Prostate gland (tissue), 2 donors: ENCODE measurements at regions not wholly inside any gene's neighbourhood (a gene's known extent, or its start where the extent isn't known, plus 50 kb on each side); places are given as distances from the start of the nearest gene placed in this dataset.
"Not testable (repeated sequence)": the region's sequence is repeated elsewhere in the genome, so short reads cannot be mapped to it uniquely, and the experiment has no call there.

Experiments used
- DNase-seq: peaks from one replicate; pipeline ENCODE4 v3.0.0-alpha.2; 2019; ENCODE audit warnings: low spot score
- H3K27ac ChIP-seq, 2 donors: fragments of 200-600 bp; sonication (generic); 2 replicates each; pipeline ENCODE4 v1.5.1; 2017 to 2019
- H3K27me3 ChIP-seq: fragments of 200-600 bp; sonication (generic); replicated peaks from 2 replicates; pipeline ENCODE4 v1.5.1; 2019; ENCODE audit not compliant: insufficient read depth
- H3K36me3 ChIP-seq, 2 donors: fragments of 200-600 bp; sonication (generic); 1 replicate in 1 of 2; 2 replicates in 1 of 2; pipeline versions ENCODE4 v1.5.1 to v1.8.1; 2017 to 2019
- H3K4me1 ChIP-seq: fragments of 200-600 bp; sonication (generic); replicated peaks from 2 replicates; pipeline ENCODE4 v1.5.1; 2019
- H3K4me3 ChIP-seq, 2 donors: fragments of 200-600 bp; sonication (generic); 2 replicates each; pipeline ENCODE4 v1.5.1; 2017 to 2019
- H3K9me3 ChIP-seq: fragments of 200-600 bp; sonication (generic); 2 replicates; pipeline ENCODE4 v1.5.1; 2017
- POLR2A ChIP-seq: fragments of 450-650 bp; IDR thresholded peaks from one replicate; pipeline ENCODE4 v1.6.1; 2016; ENCODE audit warnings: antibody characterized with exemption, mild to moderate bottlenecking
- POLR2AphosphoS5 ChIP-seq: sonication (generic); formaldehyde crosslinking; IDR thresholded peaks from one replicate; pipeline ENCODE4 v1.6.1; 2017; ENCODE audit warnings: antibody characterized with exemption
- WGBS: methylation state at CpG from one replicate; pipeline ENCODE4 v1.1.5; 2018; 5-methylcytosine and 5-hydroxymethylcytosine counted together
- intact Hi-C: fragments of 100-400 bp; cut with DNase I; formaldehyde crosslinking; loops from one replicate; pipeline ENCODE4 v1.14.2; 2022
- TF ChIP-seq, protein P1 (sequence below), 4 experiments: fragments of 200-600 bp in 2 of 4; fragments of 450-650 bp in 2 of 4; sonication (generic) in 2 of 4; IDR thresholded peaks; 1 replicate in 3 of 4; 2 replicates in 1 of 4; pipeline ENCODE4 v1.5.1; 2016 to 2019; ENCODE audit warnings: antibody characterized with exemption in 4 of 4, mild to moderate bottlenecking in 2 of 4, moderate library complexity in 2 of 4

DNA sequence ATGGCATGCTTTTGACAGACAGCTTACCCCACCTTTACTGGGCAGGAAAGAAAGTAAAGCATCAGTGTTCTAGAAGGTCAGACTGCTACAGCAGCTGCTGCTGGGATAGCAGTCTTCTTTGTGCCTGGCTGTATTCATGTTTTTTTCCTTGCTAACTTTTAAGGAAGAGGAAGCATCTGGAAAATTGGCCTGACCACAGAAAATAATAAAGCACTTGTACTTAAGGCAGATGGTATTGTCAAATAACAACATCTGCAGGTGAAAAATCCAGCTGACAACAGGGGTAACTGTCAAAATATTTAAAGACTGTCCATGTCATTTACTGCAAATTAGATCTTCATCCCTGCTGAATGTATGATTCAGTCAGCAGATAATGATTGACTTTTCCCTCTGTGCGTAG, 229.0 kb downstream of the OXSM start:
- no peak for TF ChIP-seq POLR2A
- TF ChIP-seq POLR2AphosphoS5, result no peak
- TF ChIP-seq, protein P1, sequence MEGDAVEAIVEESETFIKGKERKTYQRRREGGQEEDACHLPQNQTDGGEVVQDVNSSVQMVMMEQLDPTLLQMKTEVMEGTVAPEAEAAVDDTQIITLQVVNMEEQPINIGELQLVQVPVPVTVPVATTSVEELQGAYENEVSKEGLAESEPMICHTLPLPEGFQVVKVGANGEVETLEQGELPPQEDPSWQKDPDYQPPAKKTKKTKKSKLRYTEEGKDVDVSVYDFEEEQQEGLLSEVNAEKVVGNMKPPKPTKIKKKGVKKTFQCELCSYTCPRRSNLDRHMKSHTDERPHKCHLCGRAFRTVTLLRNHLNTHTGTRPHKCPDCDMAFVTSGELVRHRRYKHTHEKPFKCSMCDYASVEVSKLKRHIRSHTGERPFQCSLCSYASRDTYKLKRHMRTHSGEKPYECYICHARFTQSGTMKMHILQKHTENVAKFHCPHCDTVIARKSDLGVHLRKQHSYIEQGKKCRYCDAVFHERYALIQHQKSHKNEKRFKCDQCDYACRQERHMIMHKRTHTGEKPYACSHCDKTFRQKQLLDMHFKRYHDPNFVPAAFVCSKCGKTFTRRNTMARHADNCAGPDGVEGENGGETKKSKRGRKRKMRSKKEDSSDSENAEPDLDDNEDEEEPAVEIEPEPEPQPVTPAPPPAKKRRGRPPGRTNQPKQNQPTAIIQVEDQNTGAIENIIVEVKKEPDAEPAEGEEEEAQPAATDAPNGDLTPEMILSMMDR (IDR thresholded peaks at IDR 0.05), result no peak
- Histone ChIP-seq H3K4me1 (no peaks in the 10 kb centered on the region), H3K4me3 (no peak overlapping the region), H3K27ac (no peak overlapping the region), H3K36me3 (no peaks in the 10 kb centered on the region), H3K9me3 (no peaks in the 10 kb centered on the region), H3K27me3 (no peaks in the 10 kb centered on the region)
- intact Hi-C loops, result no loop called here
- DNase-seq, result no peak
- WGBS, result 88% methylated on average over 1 of the region's 1 CpG

DNA sequence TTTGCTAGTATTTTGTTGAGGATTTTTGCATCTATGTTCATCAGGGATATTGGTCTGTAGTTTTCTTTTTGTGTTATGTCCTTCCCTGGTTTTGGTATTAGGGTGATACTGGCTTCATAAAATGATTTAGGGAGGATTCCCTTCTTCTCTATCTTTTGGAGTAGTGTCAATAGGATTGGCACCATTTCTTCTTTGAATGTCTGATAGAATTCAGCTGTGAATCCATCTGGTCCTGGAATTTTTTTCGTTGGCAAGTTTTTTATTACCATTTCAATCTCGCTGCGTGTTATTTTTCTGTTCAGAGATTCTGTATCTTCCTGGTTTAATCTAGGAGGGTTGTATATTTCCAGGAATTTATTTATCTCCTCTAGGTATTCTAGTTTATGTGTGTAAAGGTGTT, 234.3 kb downstream of the OXSM start:
- H3K4me1 ChIP-seq, intact Hi-C loops, H3K9me3 ChIP-seq, DNase-seq, H3K36me3 ChIP-seq, H3K27ac ChIP-seq, H3K27me3 ChIP-seq, H3K4me3 ChIP-seq: not testable (repeated sequence)
- 91% methylated on average over 3 of the region's 3 CpGs for WGBS

DNA sequence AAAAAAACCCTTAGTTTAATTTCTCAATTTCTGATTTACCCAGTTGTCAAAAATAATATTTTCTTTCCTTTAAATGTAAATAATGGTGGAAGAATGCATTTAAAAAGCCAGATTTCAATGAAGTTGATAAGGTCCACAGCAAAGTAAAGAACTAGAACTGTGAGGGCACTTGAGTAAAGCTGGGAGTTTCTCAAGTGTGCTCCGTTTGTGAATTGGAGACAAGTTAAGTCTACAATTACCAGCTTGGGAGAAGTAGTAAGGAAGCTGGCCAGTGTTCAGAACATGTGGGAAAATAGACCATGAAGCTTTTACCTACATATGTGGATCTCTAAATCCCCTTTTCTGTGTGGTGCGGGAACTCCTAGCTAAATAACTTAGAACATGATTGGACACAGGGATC, 239.4 kb downstream of the OXSM start:
- H3K27ac ChIP-seq, result no peak overlapping the region
- intact Hi-C loops, result no loop called here
- no peak for DNase-seq
- no peaks in the 10 kb centered on the region for H3K27me3 ChIP-seq
- no peaks in the 10 kb centered on the region for H3K4me1 ChIP-seq
- no peaks in the 10 kb centered on the region for H3K9me3 ChIP-seq
- WGBS, result 82% methylated on average over 2 of the region's 2 CpGs
- no peak overlapping the region for H3K4me3 ChIP-seq
- TF ChIP-seq POLR2AphosphoS5, result no peak
- TF ChIP-seq, protein P1 (IDR thresholded peaks at IDR 0.05), result no peak
- no peak for TF ChIP-seq POLR2A
- H3K36me3 ChIP-seq, result no peaks in the 10 kb centered on the region

DNA sequence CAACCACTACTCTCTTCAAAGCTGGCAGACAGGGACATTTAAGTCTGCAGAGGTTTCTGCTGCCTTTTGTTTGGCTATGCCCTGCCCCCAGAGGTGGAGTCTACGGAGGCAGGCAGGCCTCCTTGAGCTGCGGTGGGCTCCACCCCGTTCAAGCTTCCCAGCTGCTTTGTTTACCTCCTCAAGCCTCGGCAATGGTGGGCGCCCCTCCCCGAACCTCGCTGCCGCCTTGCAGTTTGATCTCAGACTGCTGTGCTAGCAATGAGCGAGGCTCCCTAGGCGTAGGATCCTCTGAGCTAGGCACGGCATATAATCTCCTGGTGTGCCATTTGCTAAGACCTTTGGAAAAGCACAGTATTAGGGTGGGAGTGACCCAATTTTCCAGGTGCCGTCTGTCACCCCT, 252.2 kb downstream of the OXSM start:
- H3K27me3 ChIP-seq, H3K36me3 ChIP-seq, H3K27ac ChIP-seq, H3K9me3 ChIP-seq, H3K4me1 ChIP-seq, DNase-seq, intact Hi-C loops, H3K4me3 ChIP-seq: not testable (repeated sequence)
- 90% methylated on average over 12 of the region's 12 CpGs for WGBS

DNA sequence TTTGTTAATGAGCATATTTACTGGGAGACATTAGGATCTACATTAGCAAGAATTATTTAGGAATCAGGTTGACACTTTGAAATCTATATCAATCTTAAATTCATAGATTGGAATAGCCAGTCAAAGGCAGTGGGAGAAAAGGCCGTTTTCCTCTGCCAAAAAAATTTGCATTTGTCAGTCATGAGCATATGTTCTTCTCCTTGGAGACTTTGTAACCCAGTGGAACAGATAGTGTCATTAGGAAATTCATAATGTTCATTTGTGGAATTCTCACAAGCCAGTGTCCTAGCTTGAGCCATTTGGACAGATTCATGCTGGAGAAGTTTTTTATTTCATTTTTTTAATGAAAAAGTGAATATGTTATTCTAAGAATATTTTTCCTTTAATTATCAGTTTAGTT, 260.1 kb downstream of the OXSM start:
- no peaks in the 10 kb centered on the region for H3K36me3 ChIP-seq
- no peak overlapping the region for H3K27ac ChIP-seq
- no peak overlapping the region for H3K4me3 ChIP-seq
- H3K9me3 ChIP-seq, result no peaks in the 10 kb centered on the region
- DNase-seq, result no peak
- WGBS, result 48% methylated on average over 1 of the region's 1 CpG
- TF ChIP-seq POLR2A, result no peak
- TF ChIP-seq, protein P1 (IDR thresholded peaks at IDR 0.05), result no peak
- TF ChIP-seq POLR2AphosphoS5, result no peak
- H3K4me1 ChIP-seq, result no peaks in the 10 kb centered on the region
- H3K27me3 ChIP-seq, result no peaks in the 10 kb centered on the region
- intact Hi-C loops, result no loop called here

DNA sequence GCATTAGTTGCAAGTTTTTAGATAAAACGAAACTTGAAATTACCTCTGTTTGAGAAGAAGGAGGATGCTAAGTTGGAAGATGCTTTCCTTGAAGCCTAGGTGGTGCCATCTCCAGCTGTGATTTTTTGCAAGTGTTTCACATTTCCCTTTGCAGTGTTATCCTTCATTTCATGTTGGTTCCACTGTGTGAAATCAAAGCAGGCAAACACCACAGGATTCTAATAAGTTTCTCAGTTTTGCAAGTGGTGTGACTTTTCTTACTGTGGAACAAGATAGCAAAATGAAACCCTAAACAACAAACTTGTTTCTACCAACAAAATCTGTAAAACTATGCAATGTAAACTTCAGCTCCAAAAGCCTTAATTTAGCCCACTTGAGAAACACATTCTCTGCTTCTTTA, 260.9 kb downstream of the OXSM start:
- H3K4me1 ChIP-seq, result no peaks in the 10 kb centered on the region
- TF ChIP-seq, protein P1 (IDR thresholded peaks at IDR 0.05), result no peak
- TF ChIP-seq POLR2A (no peak), POLR2AphosphoS5 (no peak)
- no peak for DNase-seq
- H3K36me3 ChIP-seq, result no peaks in the 10 kb centered on the region
- no peaks in the 10 kb centered on the region for H3K9me3 ChIP-seq
- WGBS, result 83% methylated on average over 1 of the region's 1 CpG
- no peak overlapping the region for H3K4me3 ChIP-seq
- H3K27me3 ChIP-seq, result no peaks in the 10 kb centered on the region
- intact Hi-C loops, result no loop called here
- no peak overlapping the region for H3K27ac ChIP-seq
